Stimulated activated CD4-positive, alpha-beta T cell treated with anti-CD3 and anti-CD28 coated beads, Interleukin-2, amount 100 ng/mL, for 4 hours (primary cell): ENCODE measurements at regions not wholly inside any gene's neighbourhood (a gene's known extent, or its start where the extent isn't known, plus 50 kb on each side); places are given as distances from the start of the nearest gene placed in this dataset.
"Not testable (repeated sequence)": the region's sequence is repeated elsewhere in the genome, so short reads cannot be mapped to it uniquely, and the experiment has no call there.

Experiments used
- DNase-seq: peaks from one replicate; pipeline ENCODE4 v3.0.0-alpha.2; 2020; ENCODE audit warnings: low read depth

DNA sequence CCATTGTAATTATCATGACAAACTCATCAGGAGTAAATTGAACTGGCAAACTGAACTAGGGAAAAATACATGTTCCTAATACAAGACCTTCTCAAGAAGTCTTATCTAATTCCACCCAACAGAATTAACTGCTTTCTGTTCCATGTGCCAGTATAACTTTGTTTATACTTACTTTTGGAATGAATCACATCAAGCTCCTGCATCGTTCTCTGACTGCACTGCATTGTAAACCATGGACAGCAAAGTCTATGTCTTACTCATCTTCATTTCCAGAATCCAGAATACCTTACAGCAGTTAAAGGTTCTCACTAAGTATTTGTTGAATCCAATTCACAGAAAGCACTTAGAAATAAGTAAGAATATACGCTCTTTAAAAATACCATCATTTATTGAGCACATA, 102.8 kb downstream of the PLK2 start:
- no peak for DNase-seq

DNA sequence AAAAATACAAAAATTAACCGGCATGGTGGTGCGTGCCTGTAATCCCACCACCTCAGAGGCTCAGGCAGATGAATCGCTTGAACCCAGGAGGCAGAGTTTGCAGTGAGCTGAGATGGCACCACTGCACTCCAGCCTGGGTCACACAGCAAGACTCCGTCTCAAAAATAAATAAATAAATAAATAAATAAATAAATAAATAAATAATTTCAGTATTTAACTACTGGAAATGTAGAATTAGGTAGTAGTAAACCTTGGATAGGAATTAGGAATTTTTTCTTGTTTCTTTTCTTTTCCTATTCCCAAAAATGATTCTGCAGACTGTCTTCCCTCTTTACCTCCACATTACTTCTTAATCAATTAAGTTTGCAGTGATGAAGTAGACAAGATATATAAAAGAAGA, 103.2 kb downstream of the PLK2 start:
- DNase-seq = no peak

- DNase-seq = no peak
Measured at GRCh38 chr5:58354827-58355226, 105.1 kb downstream of the PLK2 start.

GRCh38 chr5:58353992-58354391, 105.9 kb downstream of the PLK2 start:
- DNase-seq = no peak

DNA sequence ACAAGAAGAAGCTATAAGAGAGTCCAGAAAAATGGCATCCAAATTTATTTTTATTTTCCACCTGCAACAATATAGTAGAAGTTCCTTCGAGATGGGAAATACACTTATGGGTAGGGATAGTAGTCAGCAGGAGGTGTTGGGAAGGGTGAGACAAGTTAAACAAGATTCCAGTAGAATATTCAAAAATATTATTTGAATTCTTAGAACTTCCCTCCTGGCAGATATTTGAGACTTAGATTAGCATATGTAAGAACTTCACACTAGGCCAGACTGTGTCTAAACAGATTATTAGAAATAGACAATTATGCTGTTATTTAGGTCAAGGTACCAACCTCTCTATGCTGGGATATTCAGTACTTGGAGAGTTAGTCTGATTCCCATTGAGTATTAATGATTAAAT, 108.7 kb downstream of the PLK2 start:
- DNase-seq = no peak

- no peak for DNase-seq
Measured at GRCh38 chr5:58348996-58349728, 110.7 kb downstream of the PLK2 start.

DNA sequence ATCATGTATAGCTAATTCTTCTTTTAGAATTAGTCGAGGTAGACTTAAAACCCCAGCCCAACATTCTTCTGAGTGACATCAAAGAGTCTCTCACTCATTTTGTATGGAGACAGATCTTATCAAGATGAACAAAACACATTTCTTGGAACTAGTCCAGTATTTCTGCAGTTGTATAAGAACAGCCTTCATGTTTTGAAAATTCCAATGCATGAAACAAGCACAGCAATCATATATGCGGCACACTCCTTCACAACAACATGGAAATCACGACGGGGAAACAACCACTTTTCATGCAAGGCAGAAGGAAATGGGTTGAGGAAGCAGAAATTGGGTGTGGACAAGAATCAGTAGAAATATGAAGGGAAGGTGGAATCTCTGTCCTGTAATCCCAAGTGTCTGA, 113.8 kb downstream of the PLK2 start:
- DNase-seq = no peak

DNA sequence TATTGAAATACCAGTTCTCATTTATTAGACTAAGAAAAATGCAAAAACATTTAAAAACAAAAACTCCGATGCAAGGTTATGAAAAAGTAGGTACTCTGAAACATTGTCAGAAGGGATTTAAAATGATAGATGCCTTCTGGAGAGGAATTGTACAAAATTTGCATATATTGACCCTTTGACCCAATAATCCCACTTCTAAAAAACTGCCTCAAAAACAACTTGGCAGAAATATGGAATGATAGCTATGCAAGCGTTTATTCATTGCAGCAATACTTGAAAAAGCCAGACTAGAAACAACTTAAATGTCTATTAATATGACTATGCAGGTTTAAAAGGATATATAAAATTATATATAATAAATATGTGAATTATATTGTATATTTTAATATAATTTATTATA, 118.4 kb downstream of the PLK2 start:
- DNase-seq = no peak

GRCh38 chr5:58335518-58335917, 124.4 kb downstream of the PLK2 start:
- no peak for DNase-seq

GRCh38 chr5:58334035-58334434, 125.9 kb downstream of the PLK2 start:
- no peak for DNase-seq

- DNase-seq = no peak
Measured at GRCh38 chr5:58330781-58331180, 129.1 kb downstream of the PLK2 start.

- no peak for DNase-seq
Measured at GRCh38 chr5:58327289-58327688, 132.6 kb downstream of the PLK2 start.

DNA sequence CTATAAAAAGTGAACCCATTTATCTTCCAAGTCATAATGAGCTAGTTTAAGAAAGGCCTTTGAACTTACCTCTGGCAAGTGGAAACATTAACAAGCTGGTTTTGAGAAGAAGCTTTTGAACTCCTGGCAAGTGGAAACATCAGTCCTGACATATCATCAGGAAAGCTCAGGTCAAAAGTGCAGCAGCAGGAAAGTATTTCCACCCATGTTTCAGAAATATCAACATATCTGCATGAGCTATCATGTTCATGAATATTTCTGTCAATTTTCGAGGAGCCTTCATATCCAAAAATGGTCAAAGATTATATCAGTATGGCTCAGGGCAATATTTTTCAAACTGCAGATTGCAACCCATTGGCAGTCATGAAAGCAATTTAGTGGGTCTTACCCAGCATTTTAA, 133.9 kb downstream of the PLK2 start:
- no peak for DNase-seq

GRCh38 chr5:58322453-58322852, 137.4 kb downstream of the PLK2 start:
- DNase-seq = no peak

GRCh38 chr5:58318468-58318867, 141.4 kb downstream of the PLK2 start:
- DNase-seq = no peak

DNA sequence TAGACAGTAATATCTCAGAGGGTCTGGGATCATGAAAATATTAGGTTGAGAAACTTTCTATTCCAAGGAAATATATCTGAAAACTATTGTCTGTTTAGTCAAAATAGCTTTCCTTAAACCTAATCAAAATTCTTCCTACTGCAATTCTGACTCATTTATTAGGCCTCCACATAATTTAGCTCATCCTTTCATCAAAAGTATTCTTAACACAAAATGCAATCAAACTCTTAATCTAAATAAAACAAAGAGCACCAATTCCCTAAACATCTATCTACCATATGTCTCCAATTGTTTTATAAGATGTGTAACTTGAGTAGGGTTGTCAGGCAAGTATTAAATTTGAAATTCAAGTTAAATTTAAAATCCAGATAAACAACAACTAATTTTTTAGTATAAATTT, 142.1 kb downstream of the PLK2 start:
- DNase-seq = no peak

GRCh38 chr5:58317009-58317408, 142.9 kb downstream of the PLK2 start:
- no peak for DNase-seq

GRCh38 chr5:58315794-58316193, 144.1 kb downstream of the PLK2 start:
- no peak for DNase-seq

- DNase-seq = no peak
Measured at GRCh38 chr5:58314356-58315210, 145.3 kb downstream of the PLK2 start.

GRCh38 chr5:58312299-58312698, 147.6 kb downstream of the PLK2 start:
- no peak for DNase-seq

DNA sequence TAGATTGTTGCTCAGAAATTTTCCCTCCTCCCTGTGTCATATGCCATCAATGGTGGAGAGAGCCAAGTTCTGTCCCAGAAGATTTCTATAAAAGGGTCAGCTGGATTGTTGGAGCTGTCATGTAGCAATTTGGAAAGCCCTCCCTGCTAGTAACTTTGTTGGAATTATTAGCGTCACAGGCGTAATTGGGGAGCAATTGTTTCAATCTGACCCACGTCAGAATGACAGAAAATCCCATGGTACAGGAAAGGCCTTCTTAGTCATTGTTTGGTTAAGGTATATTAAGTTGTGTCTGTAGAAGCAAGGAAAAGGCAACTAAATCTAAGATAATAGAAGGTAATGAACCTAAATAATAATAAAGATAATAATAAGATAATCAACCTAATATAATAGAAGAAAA, 148.4 kb downstream of the PLK2 start:
- DNase-seq = no peak

GRCh38 chr5:58308384-58308783, 151.5 kb downstream of the PLK2 start:
- DNase-seq = not testable (repeated sequence)

GRCh38 chr5:58300346-58300895, 159.5 kb downstream of the PLK2 start:
- no peak for DNase-seq
